HEK293 (cell line): ENCODE measurements at regions not wholly inside any gene's neighbourhood (a gene's known extent, or its start where the extent isn't known, plus 50 kb on each side); places are given as distances from the start of the nearest gene placed in this dataset.
"Not testable (repeated sequence)": the region's sequence is repeated elsewhere in the genome, so short reads cannot be mapped to it uniquely, and the experiment has no call there.

ENCODE experiments used
- CTCF ChIA-PET: fragments of 350-600 bp; formaldehyde crosslinking; extraction: SDS; loops from one replicate; lab custom pipeline; 2021; ENCODE audit warnings: antibody characterized with exemption; lab: Yijun Ruan, JAX
- POLR2A ChIA-PET: fragments of 300-600 bp; formaldehyde crosslinking; extraction: SDS; loops from one replicate; lab custom pipeline; 2020; ENCODE audit warnings: antibody characterized with exemption, inconsistent platforms; lab: Yijun Ruan, JAX
- H3K27ac ChIP-seq: fragments of 200-500 bp; sonication (Bioruptor generic); 2 replicates; pipeline ENCODE4 v1.5.1; 2014; ENCODE audit warnings: low read depth, low read length, control low read depth, inconsistent platforms; ENCODE audit errors: extremely low read depth
- H3K36me3 ChIP-seq, 2 experiments: fragments of 200-500 bp in 1 of 2; sonication (Bioruptor generic) in 1 of 2; 1 replicate in 1 of 2; 2 replicates in 1 of 2; pipeline ENCODE4 v1.5.1; 2014 to 2017; ENCODE audit warnings: inconsistent platforms in 2 of 2, low read length in 2 of 2; ENCODE audit not compliant: control insufficient read depth in 2 of 2, insufficient read depth in 1 of 2
- H3K4me1 ChIP-seq: fragments of 200-500 bp; sonication (Bioruptor generic); 2 replicates; pipeline ENCODE4 v1.5.1; 2014; ENCODE audit warnings: mild to moderate bottlenecking, low read length, inconsistent platforms; ENCODE audit not compliant: control insufficient read depth, insufficient read depth
- H3K4me3 ChIP-seq: 2 replicates; pipeline ENCODE4 v1.5.1; 2011; ENCODE audit warnings: low read depth, mild to moderate bottlenecking, control low read depth, low read length, moderate library complexity
- H3K9me3 ChIP-seq: fragments of 200-500 bp; sonication (Bioruptor generic); 2 replicates; pipeline ENCODE4 v1.5.1; 2014; ENCODE audit warnings: low read depth, low read length, inconsistent platforms; ENCODE audit not compliant: control insufficient read depth, insufficient read depth
- GFI1B ChIP-seq: fragments of 450-650 bp; formaldehyde crosslinking; IDR thresholded peaks from 2 replicates; pipeline ENCODE4 v1.5.1; 2016; ENCODE audit warnings: missing biosample characterization, missing genetic modification characterization
- INSM2 ChIP-seq: fragments of 450-650 bp; formaldehyde crosslinking; IDR thresholded peaks from 2 replicates; pipeline ENCODE4 v1.5.1; 2016; ENCODE audit warnings: missing biosample characterization, missing genetic modification characterization
- SCRT1 ChIP-seq: fragments of 450-650 bp; formaldehyde crosslinking; IDR thresholded peaks from 2 replicates; pipeline ENCODE4 v1.5.1; 2016; ENCODE audit warnings: missing biosample characterization, missing genetic modification characterization, borderline replicate concordance
- WT1 ChIP-seq: fragments of 450-650 bp; formaldehyde crosslinking; IDR thresholded peaks from 2 replicates; pipeline ENCODE4 v1.5.1; 2016; ENCODE audit warnings: missing biosample characterization, missing genetic modification characterization
- ZFP41 ChIP-seq: fragments of 450-650 bp; formaldehyde crosslinking; IDR thresholded peaks from 2 replicates; pipeline ENCODE4 v1.5.1; 2016; ENCODE audit warnings: missing biosample characterization, missing genetic modification characterization, borderline replicate concordance
- ZNF132 ChIP-seq: fragments of 450-650 bp; formaldehyde crosslinking; IDR thresholded peaks from 2 replicates; pipeline ENCODE4 v1.5.1; 2017; ENCODE audit warnings: missing biosample characterization, missing genetic modification characterization, borderline replicate concordance
- ZNF133 ChIP-seq: fragments of 450-650 bp; formaldehyde crosslinking; IDR thresholded peaks from 2 replicates; pipeline ENCODE4 v1.5.1; 2016; ENCODE audit warnings: missing biosample characterization, missing genetic modification characterization
- ZNF239 ChIP-seq: fragments of 450-650 bp; formaldehyde crosslinking; IDR thresholded peaks from 2 replicates; pipeline ENCODE4 v1.5.1; 2016; ENCODE audit warnings: missing biosample characterization, missing genetic modification characterization
- ZNF280D ChIP-seq: fragments of 450-650 bp; formaldehyde crosslinking; IDR thresholded peaks from 2 replicates; pipeline ENCODE4 v1.5.1; 2016; ENCODE audit warnings: missing biosample characterization, missing genetic modification characterization
- ZNF341 ChIP-seq: fragments of 450-650 bp; formaldehyde crosslinking; IDR thresholded peaks from 2 replicates; pipeline ENCODE4; 2016; ENCODE audit warnings: low read depth, missing biosample characterization, missing genetic modification characterization
- ZNF37A ChIP-seq: fragments of 450-650 bp; IDR thresholded peaks from 2 replicates; pipeline ENCODE4 v1.5.1; 2018; ENCODE audit warnings: missing biosample characterization, missing genetic modification characterization
- ZNF394 ChIP-seq: fragments of 450-650 bp; formaldehyde crosslinking; IDR thresholded peaks from 2 replicates; pipeline ENCODE4 v1.5.1; 2016; ENCODE audit warnings: missing biosample characterization, missing genetic modification characterization, mild to moderate bottlenecking, moderate library complexity, borderline replicate concordance
- ZNF548 ChIP-seq: fragments of 450-650 bp; formaldehyde crosslinking; IDR thresholded peaks from 2 replicates; pipeline ENCODE4 v1.5.1; 2016; ENCODE audit warnings: missing biosample characterization, missing genetic modification characterization
- ZNF549 ChIP-seq: fragments of 450-650 bp; IDR thresholded peaks from 2 replicates; pipeline ENCODE4 v1.5.1; 2018; ENCODE audit warnings: missing biosample characterization, missing genetic modification characterization, mild to moderate bottlenecking, inconsistent platforms, moderate library complexity
- ZNF571 ChIP-seq: fragments of 450-650 bp; formaldehyde crosslinking; IDR thresholded peaks from 2 replicates; pipeline ENCODE4 v1.5.0; 2017; ENCODE audit warnings: missing biosample characterization, missing genetic modification characterization
- ZNF629 ChIP-seq: fragments of 450-650 bp; formaldehyde crosslinking; IDR thresholded peaks from 2 replicates; pipeline ENCODE4 v1.5.1; 2017; ENCODE audit warnings: missing biosample characterization, missing genetic modification characterization
- ZNF639 ChIP-seq: fragments of 450-650 bp; formaldehyde crosslinking; IDR thresholded peaks from 2 replicates; pipeline ENCODE4 v1.5.1; 2016; ENCODE audit warnings: missing biosample characterization, missing genetic modification characterization
- ZNF692 ChIP-seq: fragments of 450-650 bp; formaldehyde crosslinking; IDR thresholded peaks from 2 replicates; pipeline ENCODE4 v1.5.1; 2016; ENCODE audit warnings: missing biosample characterization, missing genetic modification characterization
- ZNF704 ChIP-seq: fragments of 450-650 bp; formaldehyde crosslinking; IDR thresholded peaks from 2 replicates; pipeline ENCODE4 v1.5.1; 2016; ENCODE audit warnings: missing biosample characterization, missing genetic modification characterization
- ZSCAN18 ChIP-seq: fragments of 450-650 bp; formaldehyde crosslinking; IDR thresholded peaks from 2 replicates; pipeline ENCODE4 v1.5.1; 2016; ENCODE audit warnings: missing biosample characterization, missing genetic modification characterization

- H3K36me3 ChIP-seq, H3K4me3 ChIP-seq, H3K9me3 ChIP-seq, POLR2A ChIA-PET, CTCF ChIA-PET, H3K27ac ChIP-seq, H3K4me1 ChIP-seq: not testable (repeated sequence)
Observed at GRCh38 chr11:100409267-100409666, 277.8 kb upstream of the ARHGAP42 start.

- H3K4me3 ChIP-seq: no peak overlapping the region
- no peak overlapping the region for H3K27ac ChIP-seq
- no peaks in the 10 kb centered on the region for H3K9me3 ChIP-seq
- H3K4me1 ChIP-seq: no peaks in the 10 kb centered on the region
- ChIA-PET POLR2A (no interaction called here), CTCF (interaction anchor here (0.7 kb wide), 2 partner anchors 83 to 222 kb away, joined by 3 read pairs; no protein-coding TSS in a partner anchor)
- no peaks in the 10 kb centered on the region for H3K36me3 ChIP-seq
- TF ChIP-seq ZNF571 (tag by site-specific recombination) (no peak), ZSCAN18 (tag by site-specific recombination) (no peak), ZNF549 (tag by site-specific recombination) (no peak), ZNF394 (no peak), WT1 (no peak), ZFP41 (no peak), GFI1B (tag by site-specific recombination) (no peak), INSM2 (tag by site-specific recombination) (no peak), ZNF548 (tag by site-specific recombination) (no peak), ZNF341 (tag by site-specific recombination) (no peak), ZNF280D (tag by site-specific recombination) (no peak), ZNF639 (tag by site-specific recombination) (no peak), ZNF132 (tag by site-specific recombination) (no peak), ZNF239 (no peak), ZNF133 (tag by site-specific recombination) (no peak), ZNF704 (tag by site-specific recombination) (no peak), ZNF37A (tag by site-specific recombination) (no peak), ZNF692 (no peak), ZNF629 (no peak), SCRT1 (tag by site-specific recombination) (no peak)
Observed at GRCh38 chr11:100419518-100419917, 267.6 kb upstream of the ARHGAP42 start.
